HFF-Myc (cell line): ENCODE measurements at regions not wholly inside any gene's neighbourhood (a gene's known extent, or its start where the extent isn't known, plus 50 kb on each side); places are given as distances from the start of the nearest gene placed in this dataset.

Experiments used
- DNase-seq: peaks from one replicate; pipeline ENCODE4 v3.0.0-alpha.2; 2011; ENCODE audit warnings: low read depth; ENCODE audit errors: extremely low read depth
- H3K4me3 ChIP-seq: replicated peaks from 2 replicates; pipeline ENCODE4 v1.5.1; 2011; ENCODE audit warnings: low read depth, mild to moderate bottlenecking, control low read depth, low read length
- TF ChIP-seq, protein P1 (sequence below): IDR thresholded peaks from 2 replicates; pipeline ENCODE4 v1.5.1; 2012; ENCODE audit warnings: mild to moderate bottlenecking, low read depth, low read length, control low read depth; ENCODE audit errors: missing control alignments

DNA sequence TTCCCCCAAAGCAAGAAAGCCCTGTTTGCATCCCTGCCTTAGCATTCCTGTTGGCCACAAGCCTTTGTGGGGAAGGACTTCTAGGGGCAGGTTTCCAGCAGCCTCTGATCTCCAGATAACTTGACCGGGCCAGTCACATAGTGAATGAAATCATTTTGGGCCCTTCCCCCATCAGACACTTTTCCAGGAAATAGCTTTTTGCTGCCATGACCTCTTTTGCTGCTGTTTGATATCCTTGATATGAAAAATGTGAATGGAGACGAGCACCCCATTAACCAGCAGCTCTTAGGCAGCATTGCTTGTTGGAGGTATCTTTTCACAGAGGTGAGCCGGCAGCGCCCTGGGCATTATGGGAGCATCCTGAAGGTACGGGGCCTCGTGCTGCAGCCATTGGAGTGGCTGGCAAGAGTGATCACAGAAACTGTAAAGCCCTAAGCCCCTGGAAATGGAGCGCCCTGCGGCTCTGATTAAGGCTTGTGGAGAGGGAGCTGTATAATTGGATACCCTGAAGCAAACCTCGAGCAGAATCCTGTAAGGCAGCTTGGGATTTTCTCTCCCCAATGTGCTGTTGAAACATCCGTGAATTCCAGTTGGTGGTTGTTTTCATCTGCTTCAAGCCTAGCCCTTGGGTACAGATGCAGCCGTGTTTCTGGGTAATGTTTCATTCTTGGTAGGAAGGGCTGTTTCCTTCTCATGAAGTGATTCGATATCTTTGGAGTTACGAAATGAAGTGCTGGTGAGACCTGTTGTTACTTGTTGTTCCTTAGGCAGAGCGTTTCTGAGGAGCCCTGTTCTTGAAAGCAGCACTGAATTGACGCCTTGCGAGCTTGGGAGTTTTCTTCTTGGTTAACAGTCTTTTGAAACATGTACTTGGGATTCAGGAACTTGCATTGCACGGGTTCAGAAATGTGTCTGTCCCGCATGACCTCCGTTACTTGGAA lies 179.0 kb downstream of the PTEN start:
- TF ChIP-seq, protein P1, sequence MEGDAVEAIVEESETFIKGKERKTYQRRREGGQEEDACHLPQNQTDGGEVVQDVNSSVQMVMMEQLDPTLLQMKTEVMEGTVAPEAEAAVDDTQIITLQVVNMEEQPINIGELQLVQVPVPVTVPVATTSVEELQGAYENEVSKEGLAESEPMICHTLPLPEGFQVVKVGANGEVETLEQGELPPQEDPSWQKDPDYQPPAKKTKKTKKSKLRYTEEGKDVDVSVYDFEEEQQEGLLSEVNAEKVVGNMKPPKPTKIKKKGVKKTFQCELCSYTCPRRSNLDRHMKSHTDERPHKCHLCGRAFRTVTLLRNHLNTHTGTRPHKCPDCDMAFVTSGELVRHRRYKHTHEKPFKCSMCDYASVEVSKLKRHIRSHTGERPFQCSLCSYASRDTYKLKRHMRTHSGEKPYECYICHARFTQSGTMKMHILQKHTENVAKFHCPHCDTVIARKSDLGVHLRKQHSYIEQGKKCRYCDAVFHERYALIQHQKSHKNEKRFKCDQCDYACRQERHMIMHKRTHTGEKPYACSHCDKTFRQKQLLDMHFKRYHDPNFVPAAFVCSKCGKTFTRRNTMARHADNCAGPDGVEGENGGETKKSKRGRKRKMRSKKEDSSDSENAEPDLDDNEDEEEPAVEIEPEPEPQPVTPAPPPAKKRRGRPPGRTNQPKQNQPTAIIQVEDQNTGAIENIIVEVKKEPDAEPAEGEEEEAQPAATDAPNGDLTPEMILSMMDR: no peak
- H3K4me3 ChIP-seq: no peak overlapping the region
- DNase-seq: peak; percentile 42

DNA sequence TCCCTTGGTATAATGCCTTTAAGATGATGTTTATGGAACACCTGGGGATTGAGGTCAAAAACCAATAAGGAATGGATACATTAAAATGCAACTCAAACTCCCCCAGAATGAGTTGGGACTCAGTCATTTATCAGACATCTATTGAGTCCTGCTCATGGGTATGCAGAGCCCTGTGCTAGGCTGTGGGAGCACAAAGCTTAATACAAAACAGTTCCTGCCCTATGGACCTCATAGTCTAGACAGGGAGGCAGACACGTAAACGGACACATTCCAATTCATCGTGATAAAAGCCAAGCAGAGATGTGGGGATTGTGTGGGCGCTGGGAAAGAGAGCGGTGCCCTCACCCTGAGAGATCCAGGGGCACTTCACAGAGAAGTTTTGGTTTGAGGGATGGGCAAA lies 181.7 kb downstream of the PTEN start:
- TF ChIP-seq, protein P1: no peak
- DNase-seq: no peak
- H3K4me3 ChIP-seq: no peak overlapping the region

DNA sequence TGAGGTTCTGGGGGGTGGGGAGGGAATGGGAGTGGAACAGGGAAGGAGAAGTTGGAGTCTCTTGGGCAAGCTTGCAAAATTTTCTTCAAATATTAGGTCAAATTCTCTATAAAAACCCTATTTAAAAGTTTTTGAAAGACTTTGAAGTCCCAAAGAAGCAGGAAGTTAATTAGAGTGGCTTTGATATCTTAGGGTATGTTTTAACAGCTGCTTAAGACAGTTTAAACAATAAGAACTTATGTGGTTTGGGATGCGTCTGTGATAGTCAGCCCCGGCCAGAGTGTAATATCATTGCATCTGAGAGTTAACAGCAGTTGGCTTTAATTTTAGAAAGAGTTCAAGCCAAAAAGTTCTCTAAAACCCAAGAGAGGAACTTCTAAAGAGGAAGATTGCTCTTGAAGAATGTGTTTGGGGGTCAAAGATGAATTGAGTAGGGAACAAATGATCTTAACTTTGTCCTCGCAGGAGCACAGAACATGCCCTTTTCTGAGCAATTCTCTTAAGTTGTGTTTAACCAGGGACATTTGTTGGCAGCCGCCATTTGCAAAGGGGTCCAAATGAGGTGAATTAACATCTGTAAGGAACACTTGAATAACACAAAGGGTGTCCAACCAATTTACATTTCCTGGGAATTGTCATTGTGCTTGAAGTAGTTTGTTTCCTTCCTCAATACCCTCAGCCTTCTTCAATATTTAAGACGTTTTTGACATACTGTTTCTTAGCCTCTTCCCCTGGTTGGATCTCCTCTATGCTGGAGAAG lies 182.4 kb downstream of the PTEN start:
- no peak overlapping the region for H3K4me3 ChIP-seq
- no peak for DNase-seq
- TF ChIP-seq, protein P1: no peak

DNA sequence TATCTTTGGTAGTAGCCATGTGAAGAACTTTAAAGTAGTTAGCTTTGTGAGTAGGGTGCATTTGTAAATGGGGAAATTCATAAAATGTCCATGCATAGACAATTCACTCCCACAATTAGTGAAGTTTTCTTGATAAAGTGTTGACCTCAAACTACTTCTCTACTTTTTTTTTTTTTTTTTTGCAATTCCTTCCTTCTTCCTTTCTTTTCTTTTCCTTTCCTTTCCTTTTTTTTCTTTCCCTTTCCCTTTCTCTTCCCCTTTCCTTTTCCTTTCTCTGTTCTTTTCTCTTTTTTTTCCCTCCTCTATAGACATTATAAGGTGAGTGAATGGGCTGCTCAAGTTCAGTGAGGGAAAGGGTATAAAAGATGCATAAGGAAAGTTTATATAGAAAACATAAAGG lies 184.2 kb downstream of the PTEN start:
- DNase-seq: no peak
- H3K4me3 ChIP-seq: no peak overlapping the region
- TF ChIP-seq, protein P1: no peak

DNA sequence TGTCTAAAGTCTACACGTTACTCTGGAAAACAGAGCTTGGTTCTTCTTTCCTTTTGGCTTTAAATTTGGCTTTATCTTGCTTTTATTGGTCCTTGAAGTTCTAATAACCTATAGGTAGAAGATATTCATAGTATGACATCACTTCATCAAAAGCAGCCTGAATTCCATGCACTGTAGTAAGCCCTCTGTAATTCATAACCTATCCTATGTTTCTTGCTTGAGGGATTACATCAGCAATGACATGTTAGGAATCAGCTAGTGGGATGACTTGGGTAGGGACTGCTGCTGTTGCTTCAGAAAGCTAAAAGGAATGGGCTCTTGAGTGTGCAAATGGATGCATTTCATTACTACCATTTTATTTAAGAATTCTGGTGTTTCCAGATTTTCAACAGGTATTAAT lies 184.9 kb downstream of the PTEN start:
- DNase-seq: no peak
- TF ChIP-seq, protein P1: no peak
- no peak overlapping the region for H3K4me3 ChIP-seq

DNA sequence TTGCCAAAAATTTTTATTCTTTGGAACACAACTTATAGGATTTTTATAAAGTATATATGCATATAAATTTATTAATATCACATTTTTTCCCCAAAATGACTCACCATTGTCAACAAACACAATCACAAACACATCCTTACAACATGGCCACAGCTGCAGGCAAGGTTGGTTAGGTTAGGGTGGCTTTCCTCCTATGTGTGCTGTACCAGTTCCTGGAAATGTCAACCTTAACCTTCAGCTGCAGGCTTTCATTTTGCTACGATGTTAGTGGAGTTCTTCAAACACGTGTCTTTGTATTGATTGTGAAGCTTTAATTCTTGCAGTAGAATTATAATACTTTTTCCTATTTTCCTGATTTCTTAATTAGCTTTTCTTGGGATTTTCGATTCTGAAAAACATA lies 185.8 kb downstream of the PTEN start:
- TF ChIP-seq, protein P1: no peak
- no peak for DNase-seq
- no peak overlapping the region for H3K4me3 ChIP-seq
